ENCODE measurements at regions not wholly inside any gene's neighbourhood (a gene's known extent, or its start where the extent isn't known, plus 50 kb on each side); places are given as distances from the start of the nearest gene placed in this dataset.

- H3K4me3 Mint-ChIP-seq, result no peak overlapping the region
- H3K27ac Mint-ChIP-seq, result no peak overlapping the region
- H3K36me3 Mint-ChIP-seq (ENCODE audit: low read depth), result no peaks in the 10 kb centered on the region
- intact Hi-C loops (cut with micrococcal nuclease), result no loop called here
- no peaks in the 10 kb centered on the region for H3K4me1 Mint-ChIP-seq (ENCODE audit: low read depth)
- peaks cover 7% of the 10 kb centered on the region for H3K9me3 Mint-ChIP-seq
- no peaks in the 10 kb centered on the region for H3K27me3 Mint-ChIP-seq
Measured at GRCh38 chr9:1414711-1415131, 364.6 kb downstream of the DMRT2 start.

GRCh38 chr9:1415146-1415545 is 365.0 kb downstream of the DMRT2 start:
- Mint-ChIP-seq H3K4me1 (ENCODE audit: low read depth) (no peaks in the 10 kb centered on the region), H3K27ac (no peak overlapping the region), H3K36me3 (ENCODE audit: low read depth) (no peaks in the 10 kb centered on the region), H3K27me3 (no peaks in the 10 kb centered on the region), H3K9me3 (peaks cover 7% of the 10 kb centered on the region), H3K4me3 (no peak overlapping the region)
- intact Hi-C loops (cut with micrococcal nuclease), result no loop called here

GRCh38 chr9:1416261-1416660 is 366.1 kb downstream of the DMRT2 start:
- Mint-ChIP-seq H3K27me3 (no peaks in the 10 kb centered on the region), H3K36me3 (ENCODE audit: low read depth) (no peaks in the 10 kb centered on the region), H3K9me3 (peaks cover 7% of the 10 kb centered on the region), H3K4me3 (no peak overlapping the region), H3K27ac (no peak overlapping the region), H3K4me1 (ENCODE audit: low read depth) (no peaks in the 10 kb centered on the region)
- intact Hi-C loops (cut with micrococcal nuclease), result no loop called here

- Mint-ChIP-seq H3K36me3 (ENCODE audit: low read depth) (no peaks in the 10 kb centered on the region), H3K27ac (no peak overlapping the region), H3K9me3 (peaks cover 18% of the 10 kb centered on the region), H3K4me3 (no peak overlapping the region), H3K27me3 (no peaks in the 10 kb centered on the region), H3K4me1 (ENCODE audit: low read depth) (no peaks in the 10 kb centered on the region)
- intact Hi-C loops (cut with micrococcal nuclease), result no loop called here
Measured at GRCh38 chr9:1421436-1421835, 371.3 kb downstream of the DMRT2 start.

- Mint-ChIP-seq H3K4me3 (no peak overlapping the region), H3K9me3 (peaks cover 17% of the 10 kb centered on the region), H3K27ac (no peak overlapping the region), H3K4me1 (ENCODE audit: low read depth) (no peaks in the 10 kb centered on the region), H3K36me3 (ENCODE audit: low read depth) (no peaks in the 10 kb centered on the region), H3K27me3 (no peaks in the 10 kb centered on the region)
- intact Hi-C loops (cut with micrococcal nuclease), result no loop called here
Measured at GRCh38 chr9:1427875-1428274, 377.7 kb downstream of the DMRT2 start.

- Mint-ChIP-seq H3K4me3 (no peak overlapping the region), H3K4me1 (ENCODE audit: low read depth) (no peaks in the 10 kb centered on the region), H3K27me3 (no peaks in the 10 kb centered on the region), H3K27ac (no peak overlapping the region), H3K9me3 (peaks cover 3% of the 10 kb centered on the region), H3K36me3 (ENCODE audit: low read depth) (no peaks in the 10 kb centered on the region)
- intact Hi-C loops (cut with micrococcal nuclease), result no loop called here
Measured at GRCh38 chr9:1429297-1429696, 379.1 kb downstream of the DMRT2 start.

- Mint-ChIP-seq H3K36me3 (ENCODE audit: low read depth) (no peaks in the 10 kb centered on the region), H3K4me1 (ENCODE audit: low read depth) (no peaks in the 10 kb centered on the region), H3K9me3 (no peaks in the 10 kb centered on the region), H3K27me3 (no peaks in the 10 kb centered on the region), H3K4me3 (no peak overlapping the region), H3K27ac (no peak overlapping the region)
- intact Hi-C loops (cut with micrococcal nuclease), result no loop called here
Measured at GRCh38 chr9:1431461-1431860, 381.3 kb downstream of the DMRT2 start.

GRCh38 chr9:1434052-1434767 is 384.1 kb downstream of the DMRT2 start:
- intact Hi-C loops (cut with micrococcal nuclease), result no loop called here
- Mint-ChIP-seq H3K36me3 (ENCODE audit: low read depth) (no peaks in the 10 kb centered on the region), H3K4me3 (no peak overlapping the region), H3K27me3 (no peaks in the 10 kb centered on the region), H3K27ac (no peak overlapping the region), H3K9me3 (no peaks in the 10 kb centered on the region), H3K4me1 (ENCODE audit: low read depth) (no peaks in the 10 kb centered on the region)

GRCh38 chr9:1434811-1435210 is 384.7 kb downstream of the DMRT2 start:
- H3K27ac Mint-ChIP-seq, result no peak overlapping the region
- H3K9me3 Mint-ChIP-seq, result no peaks in the 10 kb centered on the region
- no peaks in the 10 kb centered on the region for H3K4me1 Mint-ChIP-seq (ENCODE audit: low read depth)
- H3K27me3 Mint-ChIP-seq, result no peaks in the 10 kb centered on the region
- intact Hi-C loops (cut with micrococcal nuclease), result no loop called here
- H3K36me3 Mint-ChIP-seq (ENCODE audit: low read depth), result no peaks in the 10 kb centered on the region
- H3K4me3 Mint-ChIP-seq, result no peak overlapping the region

- intact Hi-C loops (cut with micrococcal nuclease), result no loop called here
- no peaks in the 10 kb centered on the region for H3K27me3 Mint-ChIP-seq
- H3K27ac Mint-ChIP-seq, result no peak overlapping the region
- no peaks in the 10 kb centered on the region for H3K9me3 Mint-ChIP-seq
- H3K4me1 Mint-ChIP-seq (ENCODE audit: low read depth), result no peaks in the 10 kb centered on the region
- H3K36me3 Mint-ChIP-seq (ENCODE audit: low read depth), result no peaks in the 10 kb centered on the region
- no peak overlapping the region for H3K4me3 Mint-ChIP-seq
Measured at GRCh38 chr9:1440256-1440655, 390.1 kb downstream of the DMRT2 start.

- Mint-ChIP-seq H3K27me3 (no peaks in the 10 kb centered on the region), H3K27ac (no peak overlapping the region), H3K9me3 (no peaks in the 10 kb centered on the region), H3K4me3 (no peak overlapping the region), H3K36me3 (ENCODE audit: low read depth) (no peaks in the 10 kb centered on the region), H3K4me1 (ENCODE audit: low read depth) (no peaks in the 10 kb centered on the region)
- intact Hi-C loops (cut with micrococcal nuclease), result no loop called here
Measured at GRCh38 chr9:1442105-1442504, 391.9 kb downstream of the DMRT2 start.

GRCh38 chr9:1443450-1443849 is 393.3 kb downstream of the DMRT2 start:
- Mint-ChIP-seq H3K27ac (no peak overlapping the region), H3K4me1 (ENCODE audit: low read depth) (no peaks in the 10 kb centered on the region), H3K4me3 (no peak overlapping the region), H3K36me3 (ENCODE audit: low read depth) (no peaks in the 10 kb centered on the region), H3K27me3 (no peaks in the 10 kb centered on the region), H3K9me3 (no peaks in the 10 kb centered on the region)
- intact Hi-C loops (cut with micrococcal nuclease), result no loop called here

- H3K36me3 Mint-ChIP-seq (ENCODE audit: low read depth), result no peaks in the 10 kb centered on the region
- intact Hi-C loops (cut with micrococcal nuclease), result no loop called here
- no peaks in the 10 kb centered on the region for H3K27me3 Mint-ChIP-seq
- no peaks in the 10 kb centered on the region for H3K9me3 Mint-ChIP-seq
- no peak overlapping the region for H3K4me3 Mint-ChIP-seq
- no peaks in the 10 kb centered on the region for H3K4me1 Mint-ChIP-seq (ENCODE audit: low read depth)
- no peak overlapping the region for H3K27ac Mint-ChIP-seq
Measured at GRCh38 chr9:1446671-1447070, 396.5 kb downstream of the DMRT2 start.

- Mint-ChIP-seq H3K4me1 (ENCODE audit: low read depth) (no peaks in the 10 kb centered on the region), H3K27me3 (no peaks in the 10 kb centered on the region), H3K9me3 (no peaks in the 10 kb centered on the region), H3K27ac (no peak overlapping the region), H3K4me3 (no peak overlapping the region), H3K36me3 (ENCODE audit: low read depth) (no peaks in the 10 kb centered on the region)
- intact Hi-C loops (cut with micrococcal nuclease), result no loop called here
Measured at GRCh38 chr9:1453636-1454035, 403.5 kb downstream of the DMRT2 start.

- no peaks in the 10 kb centered on the region for H3K36me3 Mint-ChIP-seq (ENCODE audit: low read depth)
- H3K9me3 Mint-ChIP-seq, result no peaks in the 10 kb centered on the region
- intact Hi-C loops (cut with micrococcal nuclease), result no loop called here
- no peak overlapping the region for H3K4me3 Mint-ChIP-seq
- H3K27me3 Mint-ChIP-seq, result no peaks in the 10 kb centered on the region
- no peak overlapping the region for H3K27ac Mint-ChIP-seq
- no peaks in the 10 kb centered on the region for H3K4me1 Mint-ChIP-seq (ENCODE audit: low read depth)
Measured at GRCh38 chr9:1454211-1454610, 404.1 kb downstream of the DMRT2 start.
